Ovary (tissue), 7 donors: ENCODE measurements at regions not wholly inside any gene's neighbourhood (a gene's known extent, or its start where the extent isn't known, plus 50 kb on each side); places are given as distances from the start of the nearest gene placed in this dataset.

Experiments used
- DNase-seq, 5 donors: peaks; one replicate each; pipeline ENCODE4 v3.0.0-alpha.2; 2019 to 2020
- H3K27ac ChIP-seq, 2 donors: fragments of 200-600 bp; one replicate each; pipeline versions ENCODE4 v1.5.1 to v1.8.0; 2019 to 2022
- H3K27me3 ChIP-seq: fragments of 200-600 bp; one replicate; pipeline ENCODE4 v1.8.0; 2022
- H3K36me3 ChIP-seq: fragments of 200-600 bp; sonication (generic); one replicate; pipeline ENCODE4 v1.5.1; 2019
- H3K4me1 ChIP-seq: one replicate; pipeline ENCODE4 v1.8.1; 2013; ENCODE audit warnings: mild to moderate bottlenecking, moderate library complexity; ENCODE audit not compliant: insufficient read depth
- H3K4me3 ChIP-seq: fragments of 200-600 bp; sonication (generic); one replicate; pipeline ENCODE4 v1.5.1; 2017
- H3K9me3 ChIP-seq, 2 donors: fragments of 200-600 bp in 1 of 2; sonication (generic) in 1 of 2; one replicate each; pipeline versions ENCODE4 v1.5.1 to v1.8.1; 2013 to 2019; ENCODE audit warnings: mild to moderate bottlenecking in 1 of 2, moderate library complexity in 1 of 2
- CTCF ChIP-seq, 3 donors: fragments of 450-650 bp in 2 of 3; fragments of 200-600 bp in 1 of 3; IDR thresholded peaks; one replicate each; pipeline versions ENCODE4 v1.5.1 to v1.8.0; 2016 to 2022; ENCODE audit warnings: antibody characterized with exemption in 3 of 3, mild to moderate bottlenecking in 1 of 3
- EP300 ChIP-seq: sonication (generic); formaldehyde crosslinking; IDR thresholded peaks from one replicate; pipeline ENCODE4 v1.6.1; 2017; ENCODE audit warnings: antibody characterized with exemption
- POLR2A ChIP-seq: fragments of 450-650 bp; IDR thresholded peaks from one replicate; pipeline ENCODE4 v1.6.1; 2017; ENCODE audit warnings: antibody characterized with exemption, mild to moderate bottlenecking, moderate library complexity
- WGBS, 3 donors: extraction: QIAGEN DNeasy Blood & Tissue Kit in 1 of 3; methylation state at CpG; one replicate each; pipeline versions ENCODE4 v1.1.5 to v1.1.7; 2013 to 2017; 5-methylcytosine and 5-hydroxymethylcytosine counted together
- intact Hi-C, 4 donors: fragments of 100-400 bp; cut with DNase I; formaldehyde crosslinking; loops; one replicate each; pipeline versions ENCODE4 v1.11.0 to v1.15.1; 2022 to 2023
- donor health status: DM: no; HTN: no; CAD: no; lungs with moderate emphysema.
- donor health status: DM: no; HTN: no; CAD: no.
- donor health status: Bipolar disorder and iron deficiency.
- donor health status: DM: no; HTN: no; CAD: no.
- donor health status: DM: yes; HTN: yes; CAD: no.

- 68 to 74% (median 72%) methylated on average over 3 of the region's 3 CpGs for whole genome bisulfite sequencing, 3 donors
- TF ChIP-seq CTCF (IDR thresholded peaks at IDR 0.05): no peak
- no peak for TF ChIP-seq POLR2A
- TF ChIP-seq EP300: no peak
- Histone ChIP-seq H3K4me3 (no peak overlapping the region), H3K27me3 (no peaks in the 10 kb centered on the region), H3K9me3 (no peaks in the 10 kb centered on the region), H3K36me3 (no peaks in the 10 kb centered on the region), H3K27ac (no peak overlapping the region), H3K4me1 (no peaks in the 10 kb centered on the region)
- intact Hi-C loops: no loop called here
- DNase-seq: no peak
Measured at GRCh38 chr5:157956271-157956885, 97.4 kb upstream of the CLINT1 start.

DNA sequence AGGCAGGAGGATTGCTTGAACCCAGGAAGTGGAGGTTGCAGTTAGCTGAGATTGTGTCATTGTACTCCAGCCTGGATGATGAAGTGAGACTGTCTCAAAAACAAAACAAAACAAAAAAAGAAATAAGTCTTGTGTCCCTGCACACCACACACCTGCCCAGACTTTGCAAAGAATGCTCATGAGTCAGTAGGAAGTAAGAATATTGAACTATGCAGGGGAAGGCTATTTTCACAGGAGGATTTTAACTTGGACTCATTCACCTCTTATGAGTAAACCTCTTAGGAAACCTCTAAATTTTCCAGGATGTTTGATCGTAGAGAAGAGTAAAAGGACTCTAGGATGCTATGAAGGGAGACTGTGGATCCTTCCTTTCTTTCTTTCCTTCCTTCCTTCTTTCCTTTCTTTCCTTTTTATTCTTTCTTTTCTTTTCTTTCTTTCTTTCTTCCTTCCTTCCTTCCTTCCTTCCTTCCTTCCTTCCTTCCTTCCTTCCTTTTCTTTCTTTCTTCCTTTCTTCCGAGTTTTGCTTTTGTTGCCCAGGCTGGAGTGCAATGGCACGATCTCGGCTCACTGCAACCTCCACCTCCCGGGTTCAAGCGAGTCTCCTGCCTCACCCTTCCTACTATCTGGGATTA, 96.7 kb upstream of the CLINT1 start:
- Histone ChIP-seq H3K4me1 (no peaks in the 10 kb centered on the region), H3K4me3 (no peak overlapping the region), H3K36me3 (no peaks in the 10 kb centered on the region), H3K27me3 (no peaks in the 10 kb centered on the region), H3K9me3 (no peaks in the 10 kb centered on the region), H3K27ac (no peak overlapping the region)
- no peak for TF ChIP-seq EP300
- no peak for TF ChIP-seq POLR2A
- TF ChIP-seq CTCF (IDR thresholded peaks at IDR 0.05): no peak
- WGBS, 3 donors: 92 to 95% (median 94%) methylated on average over 6 of the region's 6 CpGs
- no peak for DNase-seq
- intact Hi-C loops: no loop called here

GRCh38 chr5:157952374-157952685, 93.4 kb upstream of the CLINT1 start:
- 95 to 97% (median 95%) methylated on average over 1 of the region's 1 CpG for WGBS, 3 donors

DNA sequence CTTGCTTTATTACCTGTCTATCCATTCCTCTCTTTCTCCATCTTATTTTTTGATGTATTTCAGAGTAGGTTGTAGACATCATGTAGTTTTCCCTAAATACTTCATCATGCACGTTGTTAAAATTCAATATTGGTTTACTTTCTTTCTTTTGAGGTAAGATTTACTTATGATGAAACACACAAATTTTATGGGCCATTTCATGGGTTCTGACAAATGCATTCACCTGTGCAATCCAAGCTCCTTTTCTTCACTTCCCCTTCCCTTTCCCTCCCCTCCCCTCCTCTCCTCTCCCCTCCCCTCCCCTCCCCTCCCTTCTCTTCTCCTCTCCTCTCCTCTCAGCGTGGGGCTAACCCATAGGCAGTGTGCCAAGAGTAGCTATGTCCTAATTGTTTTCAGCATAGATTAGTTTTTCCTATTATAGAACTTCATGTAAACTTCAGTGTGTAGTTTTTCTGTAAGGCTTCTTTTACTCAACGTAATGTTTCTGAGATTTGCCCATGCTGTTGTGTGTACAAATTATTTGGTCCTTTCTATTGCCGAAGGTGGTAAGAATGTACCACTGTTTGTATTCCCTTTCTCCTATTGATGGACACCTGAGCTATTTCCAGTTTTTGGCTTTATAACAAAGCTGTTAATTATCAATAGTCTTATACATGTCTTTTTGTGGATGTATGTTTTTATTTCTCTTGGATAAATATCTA, 92.9 kb upstream of the CLINT1 start:
- H3K4me3 ChIP-seq: no peak overlapping the region
- no peaks in the 10 kb centered on the region for H3K36me3 ChIP-seq
- H3K4me1 ChIP-seq: peaks cover 1% of the 10 kb centered on the region
- DNase-seq: no peak
- no peak overlapping the region for H3K27ac ChIP-seq
- no peaks in the 10 kb centered on the region for H3K9me3 ChIP-seq
- intact Hi-C loops: no loop called here
- H3K27me3 ChIP-seq: no peaks in the 10 kb centered on the region
- WGBS, 3 donors: 41 to 64% (median 53%) methylated on average over 4 of the region's 4 CpGs
- no peak for TF ChIP-seq CTCF (IDR thresholded peaks at IDR 0.05)
- TF ChIP-seq POLR2A: no peak
- no peak for TF ChIP-seq EP300

More at GRCh38 chr5:157952374-157952685, 93.4 kb upstream of the CLINT1 start:
- no peak for DNase-seq
- Histone ChIP-seq H3K36me3 (no peaks in the 10 kb centered on the region), H3K27me3 (no peaks in the 10 kb centered on the region), H3K4me3 (no peak overlapping the region), H3K4me1 (peaks cover 1% of the 10 kb centered on the region), H3K9me3 (no peaks in the 10 kb centered on the region), H3K27ac (no peak overlapping the region)
- no peak for TF ChIP-seq POLR2A
- no peak for TF ChIP-seq EP300
- no peak for TF ChIP-seq CTCF (IDR thresholded peaks at IDR 0.05)
- intact Hi-C loops: no loop called here
